UCSD-AML1 (cell line): ENCODE measurements at regions not wholly inside any gene's neighbourhood (a gene's known extent, or its start where the extent isn't known, plus 50 kb on each side); places are given as distances from the start of the nearest gene placed in this dataset.

Experiments
- DNase-seq: peaks from one replicate; lab custom pipeline; 2025; ENCODE audit not compliant: unreplicated experiment; lab: John Stamatoyannopoulos, UW

DNA sequence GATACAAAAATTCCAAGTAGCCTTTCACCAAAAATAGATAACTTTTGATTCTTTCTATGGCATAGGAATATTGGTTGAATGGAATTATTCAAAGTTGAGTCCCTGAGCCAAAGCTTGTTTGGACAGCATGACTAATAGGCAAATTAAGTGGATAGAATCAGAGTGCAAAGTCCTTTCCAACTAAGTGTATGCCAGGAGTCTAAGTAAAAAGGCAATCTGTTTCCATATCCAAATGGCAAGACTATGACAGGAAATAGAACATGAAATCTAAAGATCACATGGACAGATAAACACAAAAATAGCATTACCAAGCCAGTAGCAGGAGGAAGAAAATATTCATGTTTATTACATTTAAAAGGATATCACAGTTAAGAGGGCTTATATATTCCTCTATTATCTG, 804.6 kb downstream of the SLITRK6 start:
- DNase-seq: no peak

DNA sequence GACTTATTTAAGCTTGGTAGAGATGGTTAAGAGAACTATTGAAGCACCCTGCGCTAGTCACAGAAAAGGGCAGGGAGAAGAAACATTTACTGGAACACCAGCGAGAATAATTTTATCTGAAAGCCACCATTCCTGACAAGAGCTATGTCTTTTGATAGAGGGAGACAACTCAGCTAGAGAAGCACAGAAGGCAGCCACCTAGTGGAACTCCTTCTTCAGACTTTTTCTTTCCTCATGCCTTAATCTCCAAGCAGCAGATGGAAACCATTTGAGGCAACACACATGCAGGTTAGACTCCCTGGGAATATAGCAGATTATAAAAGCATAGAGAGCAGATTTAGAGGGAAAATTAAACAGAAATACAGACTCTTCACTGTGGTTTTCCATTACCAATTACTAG, 813.4 kb downstream of the SLITRK6 start:
- DNase-seq: no peak

DNA sequence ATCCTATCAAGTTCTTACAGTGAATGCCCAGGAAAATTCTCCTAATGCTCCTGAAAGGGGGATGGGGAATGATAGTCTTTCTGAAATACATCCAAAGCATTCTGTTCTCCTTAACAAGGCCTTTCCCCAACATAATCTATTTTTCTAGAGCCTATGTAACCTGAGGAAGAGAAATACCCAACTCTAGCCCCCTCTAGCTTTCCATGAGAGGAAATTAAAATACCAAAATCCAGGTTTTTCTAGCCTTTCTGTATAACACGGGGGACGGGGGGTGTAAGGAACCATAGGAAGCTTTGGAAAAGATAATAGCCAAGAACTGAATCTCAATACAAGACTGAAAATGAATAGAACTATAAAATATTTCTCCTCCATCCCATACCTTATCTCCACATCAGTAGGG, 815.9 kb downstream of the SLITRK6 start:
- no peak for DNase-seq

DNA sequence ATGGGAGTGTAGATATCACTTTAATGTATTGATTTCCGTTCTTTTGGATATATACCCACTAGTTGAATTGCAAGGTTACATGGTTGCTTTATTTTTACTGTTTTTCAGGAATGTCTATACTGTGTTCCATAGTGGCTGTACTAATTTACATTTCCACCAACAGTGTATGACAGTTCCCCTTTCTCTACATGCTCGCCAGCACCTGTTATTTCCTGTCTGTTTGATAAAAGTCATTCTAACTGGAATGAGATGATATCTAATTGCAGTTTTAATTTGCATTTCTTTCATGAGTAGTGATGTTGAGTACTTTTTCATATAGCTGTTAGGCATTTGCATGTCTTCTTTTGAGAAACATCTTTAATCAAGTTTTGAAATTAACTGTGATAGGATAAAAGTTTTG, 818.6 kb downstream of the SLITRK6 start:
- DNase-seq: no peak

DNA sequence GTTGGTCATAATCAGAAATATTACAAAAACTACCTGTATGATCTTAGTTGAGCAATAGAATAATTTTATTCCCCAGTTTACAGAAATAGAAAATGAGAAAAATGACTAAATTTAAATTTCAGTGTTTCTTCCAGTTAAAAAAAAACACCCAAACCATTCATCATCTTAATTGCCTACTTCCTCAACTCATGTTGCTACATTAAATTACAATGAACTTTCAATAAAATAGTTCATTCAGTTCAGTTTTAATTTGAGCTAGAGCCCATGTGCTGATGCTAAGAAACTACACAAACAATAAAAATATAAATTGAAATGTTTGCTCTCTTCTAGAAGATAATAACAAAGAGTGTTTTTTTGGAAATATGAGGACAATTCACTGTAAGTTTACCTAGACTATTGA, 820.4 kb downstream of the SLITRK6 start:
- DNase-seq: no peak

DNA sequence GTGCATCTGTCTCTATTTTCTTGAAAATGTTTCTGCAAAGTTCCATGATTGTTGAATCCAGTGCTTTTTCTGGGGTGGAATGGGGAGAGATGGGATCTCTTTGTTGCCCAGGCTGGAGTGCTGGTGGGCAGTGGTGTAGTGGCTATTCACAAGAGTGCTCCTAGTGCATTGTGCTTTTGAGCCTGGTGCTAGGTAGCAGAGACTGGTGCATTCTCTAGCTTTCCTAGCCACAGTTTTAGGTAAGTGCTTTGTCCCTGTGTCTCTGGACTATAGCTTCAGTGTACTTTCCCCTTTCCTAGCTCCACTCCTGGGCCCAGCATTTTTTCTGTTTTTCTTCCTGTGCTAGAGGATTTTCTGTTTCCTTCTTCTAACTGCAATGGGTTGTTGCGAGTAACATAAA, 825.6 kb downstream of the SLITRK6 start:
- DNase-seq: no peak

DNA sequence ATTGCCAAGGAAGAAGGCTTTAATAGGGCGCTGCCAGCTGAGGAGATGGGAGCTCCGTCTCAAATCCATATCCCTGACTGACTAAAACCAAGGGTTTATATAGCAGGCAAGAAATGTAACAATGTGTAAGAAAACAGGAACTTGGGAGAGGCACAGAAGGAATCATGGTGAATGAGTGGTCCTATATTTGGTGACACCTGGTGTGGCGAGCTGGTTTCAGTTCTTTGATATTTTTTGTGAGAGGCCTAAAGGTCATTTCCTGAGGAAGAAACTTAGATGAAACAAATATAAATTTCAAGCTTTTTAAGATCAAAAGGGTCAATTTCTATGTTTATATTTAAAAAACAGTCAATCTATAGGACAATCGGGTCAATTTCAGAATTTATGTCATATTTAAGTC, 826.3 kb downstream of the SLITRK6 start:
- no peak for DNase-seq

DNA sequence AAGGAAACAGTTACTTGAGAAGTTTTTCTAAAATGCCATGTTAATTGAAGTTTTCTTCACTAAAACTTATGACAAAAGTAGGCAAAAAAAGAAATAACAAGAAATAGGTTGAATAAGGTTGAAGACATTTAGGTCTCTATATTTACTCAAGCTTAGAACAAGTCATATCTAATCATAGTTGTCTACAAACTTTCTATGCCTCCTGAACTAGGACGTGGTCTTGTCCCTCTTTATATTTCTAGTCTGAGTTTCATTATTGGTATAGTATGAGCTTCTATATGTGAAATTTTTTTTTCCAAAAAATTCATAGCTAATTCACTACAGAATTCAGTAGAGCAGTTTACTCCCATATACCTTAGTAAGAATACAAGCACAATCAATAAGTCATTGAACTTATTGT, 836.4 kb downstream of the SLITRK6 start:
- no peak for DNase-seq

DNA sequence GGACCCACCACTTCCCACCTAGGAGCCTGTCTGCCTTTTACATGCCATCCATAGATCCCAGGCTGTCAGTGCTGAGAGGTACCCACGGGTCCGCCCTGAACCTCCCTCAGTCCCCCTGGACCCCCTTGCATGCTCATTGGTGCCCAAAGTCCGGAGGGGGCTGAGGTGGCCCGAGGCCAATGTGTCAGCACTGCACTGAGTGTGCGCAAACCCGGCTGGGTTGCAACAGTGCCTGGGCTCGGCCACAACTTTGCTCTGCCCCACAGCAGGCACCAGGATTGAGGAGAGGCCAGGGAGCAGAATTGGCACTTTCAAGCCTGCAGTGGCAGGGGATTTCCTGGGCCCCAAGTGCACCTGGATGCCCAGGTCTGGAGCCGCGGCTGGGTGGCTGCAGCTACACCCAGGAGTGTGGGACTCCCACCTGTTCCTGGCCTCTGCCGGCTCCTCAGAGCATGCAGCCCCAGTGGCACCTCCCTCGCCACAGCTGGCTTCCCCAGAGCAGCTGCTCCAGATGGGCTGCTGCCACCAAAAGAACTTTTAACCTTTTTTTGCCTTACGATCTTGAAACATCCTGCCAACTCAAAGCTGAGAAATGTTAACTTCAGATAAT, 837.0 kb downstream of the SLITRK6 start:
- no peak for DNase-seq

DNA sequence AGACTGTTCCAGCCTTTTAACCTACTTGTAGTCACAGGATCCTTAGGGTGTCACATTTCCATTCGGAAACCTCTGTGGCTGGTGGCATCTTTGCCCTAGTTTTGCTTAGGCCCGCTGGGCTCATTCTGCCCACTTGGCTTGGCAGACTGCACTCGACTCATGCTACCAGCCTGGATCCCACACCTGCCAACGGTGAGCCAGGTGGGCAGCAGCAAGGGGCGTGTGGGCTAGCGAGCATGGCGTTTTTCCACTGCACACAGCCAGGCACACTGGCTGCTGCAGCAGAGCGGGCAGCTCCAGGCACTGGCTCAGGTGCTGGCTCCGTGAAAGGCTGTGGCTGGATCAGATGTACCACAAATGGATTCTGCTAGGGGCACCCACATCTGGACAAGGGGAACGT, 838.2 kb downstream of the SLITRK6 start:
- no peak for DNase-seq

DNA sequence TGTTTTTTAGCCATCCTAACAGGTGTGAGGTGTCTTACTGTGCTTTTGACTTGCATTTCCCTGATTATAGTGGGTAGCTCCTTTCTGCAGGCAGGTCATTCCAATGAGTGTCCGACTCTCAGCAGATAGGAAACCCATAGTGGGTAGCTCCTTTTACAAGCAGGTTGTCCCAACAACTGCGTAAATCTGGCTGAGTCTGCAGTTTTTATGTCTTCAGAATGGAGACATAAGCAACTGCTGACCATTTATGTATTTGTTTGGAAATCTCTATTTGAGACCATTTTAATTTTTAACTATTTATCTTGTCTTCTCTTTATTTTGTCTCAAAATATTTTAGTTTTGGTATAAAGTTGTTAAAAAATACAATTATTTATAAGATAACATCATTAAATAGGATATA, 839.4 kb downstream of the SLITRK6 start:
- DNase-seq: no peak

DNA sequence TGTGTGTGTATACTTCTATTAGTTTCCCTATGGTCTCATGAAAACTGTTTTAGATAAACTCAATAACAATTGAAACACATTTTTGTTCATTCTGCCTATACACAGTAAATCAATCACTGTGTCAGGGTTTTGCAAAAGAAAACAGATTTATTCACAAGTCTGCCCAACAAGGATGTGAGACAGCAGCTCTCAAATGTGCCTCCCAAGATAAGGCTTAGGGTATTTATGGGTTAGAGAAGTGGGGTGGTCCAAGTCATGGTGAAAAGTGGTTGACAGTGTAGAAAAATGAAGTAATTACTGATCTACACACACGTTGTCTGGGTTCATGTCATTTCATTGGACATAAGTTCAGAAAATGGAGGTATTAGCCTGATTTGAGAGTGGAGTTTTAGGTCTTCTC, 844.6 kb downstream of the SLITRK6 start:
- DNase-seq: no peak

DNA sequence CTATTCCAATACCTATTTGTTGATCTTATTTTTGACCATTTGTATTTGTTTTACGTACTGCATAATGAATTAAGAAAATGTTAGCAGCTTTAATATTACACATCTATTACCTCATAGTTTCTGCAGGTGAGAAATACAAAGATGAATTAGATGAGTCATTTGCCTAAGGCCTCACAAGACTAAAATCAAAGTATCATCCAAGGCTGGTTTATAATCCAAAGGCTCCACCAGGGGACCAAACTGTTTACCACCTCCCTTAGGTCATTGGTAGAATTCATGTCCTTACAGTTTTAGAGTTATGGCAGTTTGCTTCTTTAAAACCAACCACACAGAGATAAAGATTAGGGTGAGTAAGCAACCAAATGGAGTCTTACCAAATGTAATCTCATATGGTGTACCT, 848.1 kb downstream of the SLITRK6 start:
- no peak for DNase-seq

DNA sequence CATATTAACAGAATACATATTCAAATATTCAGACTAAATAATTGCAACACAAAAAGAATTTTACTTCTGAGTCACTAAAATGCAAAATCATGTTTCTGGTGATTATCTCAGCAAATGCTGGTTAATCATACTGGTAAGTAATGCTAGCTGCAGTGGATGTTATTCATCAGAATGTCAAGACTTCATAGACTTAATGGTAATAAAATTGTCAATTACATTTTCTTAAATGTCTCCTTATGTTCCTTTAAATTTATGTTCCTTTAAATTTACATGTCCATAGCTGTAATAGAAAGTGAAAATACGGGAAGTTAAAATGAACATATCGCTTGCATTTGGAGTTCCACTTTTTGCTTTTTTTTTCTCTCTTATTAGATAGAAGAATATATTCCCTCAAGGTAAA, 853.0 kb downstream of the SLITRK6 start:
- no peak for DNase-seq

DNA sequence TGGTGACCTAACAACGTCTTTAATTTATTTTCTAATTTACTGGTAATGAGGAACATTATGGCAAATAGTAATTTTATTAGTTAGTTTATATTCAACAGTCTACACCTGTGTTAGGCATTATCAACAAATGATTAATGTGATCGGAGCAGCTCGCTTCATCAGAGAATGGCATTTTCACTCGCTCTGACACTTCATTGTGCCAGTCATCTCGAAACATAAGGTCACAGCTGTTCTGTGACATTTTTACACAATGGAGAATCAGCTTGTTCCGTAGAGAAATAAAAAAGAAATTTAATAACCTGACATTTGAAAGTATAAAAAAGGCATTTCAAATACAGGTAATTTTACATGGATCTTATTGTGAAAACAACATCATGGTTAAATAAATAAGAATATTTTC, 858.4 kb downstream of the SLITRK6 start:
- DNase-seq: no peak

DNA sequence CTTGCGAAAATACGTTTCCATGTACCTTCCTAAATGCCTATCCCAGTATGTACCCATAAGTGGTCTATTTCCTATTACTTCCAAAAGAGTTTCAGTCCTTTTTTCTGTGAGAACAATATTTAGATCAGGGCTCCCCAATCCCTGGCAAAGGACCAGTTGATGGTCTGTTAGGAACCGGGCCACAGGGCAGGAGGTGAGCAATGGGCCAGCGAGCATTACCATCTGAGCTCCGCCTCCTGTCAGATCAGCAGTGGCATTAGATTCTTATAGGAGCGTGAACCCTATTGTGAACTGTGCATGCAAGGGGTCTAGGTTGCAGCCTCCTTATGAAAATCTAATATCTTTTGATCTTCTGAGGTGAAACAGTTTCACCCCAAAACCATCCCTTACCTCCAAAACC, 859.1 kb downstream of the SLITRK6 start:
- no peak for DNase-seq

DNA sequence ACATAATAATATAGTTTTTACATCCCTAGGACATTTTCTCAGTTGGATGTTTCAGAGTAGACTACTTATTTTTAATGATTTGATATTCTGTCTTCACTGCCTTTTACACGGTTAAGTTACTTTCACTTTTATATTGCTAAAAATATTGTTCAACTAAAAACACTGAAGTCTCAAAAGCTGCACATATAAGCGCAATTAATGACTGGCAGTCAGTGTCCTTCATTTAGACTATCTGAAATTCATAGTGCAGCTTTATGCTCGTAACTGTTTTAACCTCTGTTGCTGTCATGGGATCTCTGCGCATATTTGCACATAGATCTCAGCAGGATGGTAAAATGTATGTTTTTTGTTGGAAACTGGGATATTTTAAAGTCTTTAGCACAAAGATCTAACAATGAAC, 864.3 kb downstream of the SLITRK6 start:
- DNase-seq: no peak

DNA sequence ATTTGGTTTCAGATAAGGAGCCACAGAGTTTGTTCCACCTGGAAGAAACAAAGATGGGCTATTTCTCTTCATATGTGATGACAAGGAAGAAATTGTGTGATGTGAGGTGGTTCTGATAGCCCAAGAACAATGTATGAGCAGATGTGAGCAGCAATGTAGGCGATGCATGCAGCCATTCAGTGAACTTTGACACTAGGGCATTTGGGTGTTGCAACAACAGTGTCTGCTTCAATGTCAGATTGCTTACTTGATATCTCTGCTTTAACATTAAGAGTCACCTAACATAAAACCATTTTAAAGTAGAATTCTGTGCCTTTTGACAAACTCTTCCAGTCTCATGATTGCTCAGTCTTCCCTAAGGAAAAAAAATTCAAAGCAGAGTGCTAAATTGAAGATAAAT, 865.4 kb downstream of the SLITRK6 start:
- no peak for DNase-seq

DNA sequence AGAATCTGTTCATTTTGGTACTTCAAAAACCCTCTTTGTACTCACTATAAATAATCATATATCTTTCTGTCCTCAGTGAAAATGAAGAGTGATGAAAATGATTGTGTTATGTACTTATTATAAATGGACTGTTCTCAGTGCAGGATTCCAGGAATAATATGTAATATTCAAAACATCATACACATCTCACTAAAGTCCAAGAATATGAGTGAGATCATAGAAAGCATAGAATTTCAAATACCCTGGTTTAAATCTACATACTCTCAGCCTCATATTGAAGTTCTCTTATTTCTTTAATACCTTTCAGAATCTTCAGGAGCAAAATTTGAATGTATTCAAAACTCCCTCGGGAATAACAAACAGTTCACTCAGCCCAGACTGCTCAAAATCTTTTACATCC, 868.0 kb downstream of the SLITRK6 start:
- DNase-seq: no peak

DNA sequence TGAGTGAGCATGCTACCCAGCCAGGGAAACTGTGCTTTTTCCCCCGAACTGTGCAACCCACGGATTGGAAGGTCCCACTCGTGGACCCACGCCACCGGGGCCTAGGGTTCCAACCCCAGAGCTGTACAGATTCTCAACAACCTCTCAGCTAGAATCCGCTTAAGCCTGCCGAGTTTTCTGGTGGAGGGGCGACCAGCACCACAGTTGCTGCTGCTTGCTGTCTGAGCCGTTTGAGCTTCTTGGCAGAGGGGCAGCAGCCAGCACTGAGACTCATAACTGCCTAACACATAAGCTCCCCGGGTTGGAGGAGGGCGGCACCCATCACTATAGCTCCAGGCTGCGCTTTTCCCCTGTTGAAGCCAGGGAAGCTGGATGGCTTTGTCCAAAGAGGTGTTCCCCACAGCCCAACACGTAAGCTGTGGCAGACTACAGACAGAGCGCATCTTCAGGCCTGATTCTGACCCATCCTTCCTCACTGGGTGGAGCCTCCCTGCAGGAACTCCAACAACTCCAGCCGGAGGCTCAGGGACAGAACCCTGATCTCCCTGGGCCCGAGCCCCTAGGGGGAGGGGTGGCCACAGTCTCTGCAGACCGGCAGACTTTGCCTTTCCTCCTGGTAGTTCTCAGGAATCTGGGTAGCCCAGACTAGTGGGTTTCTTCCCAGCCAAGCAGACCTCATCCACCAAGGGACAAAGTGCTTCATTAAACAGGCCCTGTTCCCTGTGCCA, 871.6 kb downstream of the SLITRK6 start:
- no peak for DNase-seq

DNA sequence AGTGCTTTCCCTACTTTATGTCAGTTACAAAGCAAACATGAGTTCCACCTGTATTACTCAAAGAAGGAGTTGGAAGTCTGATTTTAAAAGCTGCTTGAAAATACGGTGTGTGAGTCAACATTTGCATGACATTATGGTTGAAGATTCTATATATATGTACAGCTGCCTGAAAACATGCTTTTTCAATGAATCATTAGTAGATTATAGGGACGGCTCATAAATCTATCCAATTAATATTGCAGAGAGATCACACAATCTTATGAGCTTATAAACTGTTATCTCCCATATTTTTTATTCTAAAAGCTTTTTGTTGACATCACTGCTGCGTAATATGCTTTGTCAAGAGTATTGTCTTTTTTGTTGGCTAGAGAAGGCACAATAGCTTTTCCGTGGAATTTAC, 873.8 kb downstream of the SLITRK6 start:
- no peak for DNase-seq

DNA sequence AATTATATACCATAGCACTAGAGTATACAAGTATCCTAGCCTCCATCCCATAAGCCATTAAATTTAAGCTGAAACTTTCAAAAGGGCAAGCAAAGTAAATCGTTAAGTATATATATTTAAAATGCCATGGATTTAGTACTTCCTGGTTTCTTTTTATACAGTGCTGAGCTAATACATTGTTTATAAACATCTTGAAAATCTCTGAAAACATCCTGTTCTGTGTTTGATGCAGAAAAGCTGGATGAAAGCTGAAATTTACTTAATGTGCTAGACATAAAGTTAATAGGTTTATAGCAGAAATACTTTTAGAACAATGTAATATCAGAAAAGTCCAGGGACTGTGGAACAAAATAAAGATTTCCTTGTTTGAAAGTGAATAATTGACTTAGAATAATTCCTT, 875.4 kb downstream of the SLITRK6 start:
- no peak for DNase-seq

DNA sequence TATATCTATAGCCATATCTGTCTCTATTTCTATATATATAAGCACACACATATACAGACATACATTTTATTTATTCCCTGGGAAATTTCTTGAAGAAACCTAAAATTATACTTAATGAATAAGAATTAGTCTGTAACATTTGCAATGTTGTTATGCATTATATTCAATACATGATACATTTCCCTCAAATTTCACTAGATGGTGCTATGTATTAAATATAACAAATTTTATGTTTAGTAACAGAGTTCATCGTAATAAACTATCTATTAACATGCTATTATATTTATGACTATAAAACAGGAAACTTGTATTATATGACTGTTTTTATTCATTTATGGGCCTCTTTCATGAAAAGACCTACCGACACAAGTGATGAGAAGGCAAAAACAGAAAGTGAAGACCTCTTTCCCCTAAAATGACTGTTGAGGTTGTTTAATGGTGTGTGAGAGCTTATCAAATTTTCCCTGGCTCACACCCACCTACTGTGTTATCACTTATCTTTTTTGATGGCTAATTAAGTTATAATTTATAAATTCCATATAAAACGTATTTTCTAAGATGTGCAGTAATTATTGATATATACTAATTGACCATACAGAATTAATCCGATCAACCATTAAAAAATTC, 881.9 kb downstream of the SLITRK6 start:
- peak; percentile 3 for DNase-seq
